ENCODE measurements at regions not wholly inside any gene's neighbourhood (a gene's known extent, or its start where the extent isn't known, plus 50 kb on each side); places are given as distances from the start of the nearest gene placed in this dataset.

DNA sequence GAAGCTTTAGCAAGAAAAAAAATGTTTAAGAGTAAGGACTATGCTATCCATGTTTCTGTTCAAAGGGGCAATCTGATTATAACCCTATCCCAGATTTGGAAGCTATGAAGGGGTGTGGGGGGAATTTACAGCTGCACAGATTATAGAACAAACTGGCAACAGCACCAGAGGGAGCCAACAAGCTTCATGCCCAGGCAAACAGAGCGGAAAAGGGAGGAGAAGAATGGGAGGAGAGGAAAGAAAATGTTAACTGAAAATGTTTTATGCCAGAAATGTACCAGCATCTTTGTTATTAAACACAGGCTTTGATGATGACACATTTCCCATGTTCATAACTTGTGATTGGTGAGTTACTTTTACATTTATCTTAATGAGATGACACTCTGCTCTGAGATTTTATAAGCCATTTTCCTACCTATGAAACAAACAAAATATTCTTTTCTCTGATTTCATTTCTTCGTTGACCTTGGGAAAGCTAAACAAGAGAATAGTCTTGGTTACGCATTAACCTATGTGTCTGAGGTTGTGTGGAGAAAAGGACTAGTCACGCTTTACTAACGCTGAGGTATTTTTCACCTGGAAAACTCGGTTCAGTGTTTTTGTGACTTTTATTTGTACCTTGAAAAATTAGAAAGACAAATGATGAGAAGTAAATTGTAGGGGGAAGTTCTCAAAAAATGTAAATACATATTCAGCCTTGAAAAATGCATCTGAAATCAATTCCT lies 235.8 kb upstream of the MIR17HG start:
- DNase-seq (ENCODE audit: low read depth, low spot score), result no peak

DNA sequence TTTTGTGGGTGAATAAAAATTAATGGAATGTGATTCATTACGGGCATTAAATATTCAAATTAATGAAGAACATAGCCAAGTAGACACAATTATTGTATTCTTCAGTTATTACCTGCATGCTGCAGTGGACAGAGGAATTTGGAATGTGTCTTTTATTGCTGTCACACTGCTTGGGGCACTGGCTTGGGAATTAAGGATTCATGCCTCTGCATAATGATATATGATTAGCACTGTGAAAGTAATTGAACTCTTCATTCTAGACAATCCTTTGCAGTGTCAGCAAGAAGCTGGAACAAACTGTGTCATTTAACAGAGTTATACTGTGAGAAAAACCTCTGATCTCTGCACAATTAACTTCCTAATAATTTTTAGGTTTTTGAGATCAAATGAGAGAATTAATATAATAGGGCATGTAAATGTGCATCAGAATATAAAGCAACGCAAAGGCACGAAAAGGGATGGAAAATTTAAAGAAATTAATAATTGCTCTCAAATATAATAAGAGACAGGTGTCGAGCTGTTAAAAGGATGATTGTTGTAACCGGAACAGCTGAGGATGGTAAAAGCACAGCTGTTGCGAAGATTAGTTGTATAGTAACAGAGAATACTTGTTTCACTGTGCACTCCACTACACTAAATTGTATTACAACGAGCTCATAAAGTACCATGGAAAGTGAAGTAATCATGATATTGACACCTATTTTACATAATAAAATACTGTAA lies 235.1 kb upstream of the MIR17HG start:
- DNase-seq (ENCODE audit: low read depth, low spot score), result no peak

DNA sequence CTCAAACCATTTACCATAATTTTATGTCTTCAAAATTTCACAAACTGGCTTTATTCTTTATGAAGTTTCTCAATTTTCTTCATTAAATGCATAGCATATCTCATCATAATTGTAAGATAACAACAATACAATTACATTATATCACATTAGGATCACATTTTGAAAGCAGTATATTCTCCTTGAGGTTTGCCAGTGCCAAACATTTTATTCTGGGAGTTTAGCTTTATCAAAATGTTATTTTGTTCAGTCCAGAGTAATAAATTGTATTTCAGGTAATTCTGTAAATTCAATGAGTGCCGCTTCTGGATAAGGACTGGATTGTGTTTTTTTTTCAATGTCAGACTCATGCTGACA lies 234.6 kb upstream of the MIR17HG start:
- DNase-seq (ENCODE audit: low read depth, low spot score), result no peak

DNA sequence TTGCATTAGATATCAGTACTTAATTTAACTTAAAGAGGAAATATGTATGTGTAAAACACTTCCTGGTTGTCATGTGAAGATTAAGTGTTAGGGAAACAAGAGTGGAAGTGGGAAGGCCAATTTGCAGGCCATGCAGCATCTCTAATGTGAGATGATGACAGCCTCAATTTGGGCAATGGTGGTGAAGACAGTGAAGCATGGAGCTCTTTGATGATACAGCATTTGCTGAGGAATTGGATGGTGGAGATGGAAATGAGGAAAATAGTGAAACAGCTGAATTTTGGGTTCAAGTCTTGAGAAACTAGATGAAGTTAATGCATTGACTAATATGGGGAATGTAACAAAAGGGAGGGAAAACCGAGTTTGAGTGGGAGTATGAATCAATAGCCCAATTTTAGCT lies 231.7 kb upstream of the MIR17HG start:
- no peak for DNase-seq (ENCODE audit: low read depth, low spot score)

DNA sequence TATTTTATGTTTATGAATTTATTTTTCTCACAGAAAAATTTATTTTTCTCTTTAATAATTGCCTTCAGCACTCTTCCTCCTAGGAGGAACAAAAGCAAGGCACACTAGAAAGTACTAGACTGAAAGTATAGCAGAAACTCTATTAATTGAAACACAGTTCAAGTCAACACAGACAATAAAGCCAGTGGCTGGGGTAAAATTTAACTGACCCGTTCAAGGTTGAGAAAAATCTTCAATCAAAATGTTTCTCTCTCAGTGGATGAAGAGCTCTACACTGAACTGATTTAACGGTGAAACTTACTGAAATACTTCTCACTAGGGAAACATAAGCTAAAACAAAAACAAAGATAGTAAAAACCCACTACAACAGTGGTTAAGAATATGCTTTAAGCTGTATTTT lies 230.1 kb upstream of the MIR17HG start:
- no peak for DNase-seq (ENCODE audit: low read depth, low spot score)

DNA sequence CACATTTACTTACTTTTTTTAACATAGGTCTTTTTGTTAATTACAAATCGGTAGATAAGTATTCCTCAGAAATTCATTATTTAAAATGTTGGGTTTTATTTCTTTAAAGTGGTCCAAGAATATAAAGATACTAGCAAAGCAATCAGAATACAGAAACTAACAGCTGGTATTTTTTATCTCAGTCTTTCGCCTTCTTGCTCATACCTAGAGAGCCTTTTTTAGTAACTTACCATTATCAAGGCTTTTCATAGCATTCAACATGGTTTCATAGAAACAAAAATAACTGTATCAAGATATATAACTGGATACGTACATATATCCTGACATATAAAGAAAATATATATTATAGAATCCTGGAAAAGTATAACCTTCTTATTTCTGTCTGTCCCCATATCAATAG lies 227.8 kb upstream of the MIR17HG start:
- DNase-seq (ENCODE audit: low read depth, low spot score), result no peak

DNA sequence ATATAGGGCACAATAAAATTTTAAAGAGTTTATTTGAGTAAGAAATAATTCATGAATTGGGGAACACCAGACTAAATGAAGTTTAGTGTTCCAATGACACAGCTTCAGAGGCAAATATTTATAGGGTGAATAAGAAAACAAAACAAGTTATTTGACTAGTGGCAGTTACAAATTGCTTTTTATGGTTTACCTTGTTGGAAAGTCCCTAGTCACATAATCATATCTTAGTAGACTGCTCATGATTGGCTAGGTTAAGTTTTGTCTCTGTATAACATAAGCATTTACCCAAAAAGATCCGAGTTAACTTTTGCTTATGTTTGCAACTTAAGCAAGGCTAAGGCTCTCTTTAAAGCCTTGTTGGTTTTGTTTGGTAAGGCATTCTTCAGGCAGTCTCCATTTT lies 224.7 kb upstream of the MIR17HG start:
- DNase-seq (ENCODE audit: low read depth, low spot score), result no peak

DNA sequence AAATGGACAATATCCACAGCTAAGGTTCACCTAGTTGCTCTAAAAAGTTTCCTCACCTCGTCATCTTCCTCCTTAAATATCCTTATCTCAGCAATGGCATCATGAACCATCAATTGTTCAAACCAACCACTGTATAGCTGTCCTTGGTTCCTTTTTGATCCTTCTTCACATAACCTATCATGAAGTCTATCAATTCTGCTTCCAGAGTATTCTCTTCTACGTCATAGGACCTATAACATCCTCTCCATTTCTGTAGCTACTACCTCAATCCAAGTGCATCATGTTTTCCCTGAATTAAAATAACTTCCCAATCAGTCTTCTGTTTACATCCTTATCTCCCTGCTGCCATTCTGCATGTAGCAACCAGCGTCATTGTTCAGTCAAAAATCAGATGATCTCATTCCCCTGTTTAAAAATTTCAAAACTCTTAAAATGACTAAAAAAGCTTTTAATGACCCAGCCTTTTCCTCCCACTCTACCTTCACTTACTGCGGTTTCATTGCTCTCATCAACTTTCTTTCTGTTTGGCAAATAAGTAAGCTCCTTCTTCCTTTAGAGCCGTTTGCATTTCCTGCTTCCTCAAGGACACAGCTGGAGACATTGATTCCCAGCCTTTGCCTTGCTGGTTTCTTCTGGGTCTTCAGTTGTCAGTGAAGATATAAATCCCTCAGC lies 223.9 kb upstream of the MIR17HG start:
- DNase-seq (ENCODE audit: low read depth, low spot score), result peak; percentile 30

DNA sequence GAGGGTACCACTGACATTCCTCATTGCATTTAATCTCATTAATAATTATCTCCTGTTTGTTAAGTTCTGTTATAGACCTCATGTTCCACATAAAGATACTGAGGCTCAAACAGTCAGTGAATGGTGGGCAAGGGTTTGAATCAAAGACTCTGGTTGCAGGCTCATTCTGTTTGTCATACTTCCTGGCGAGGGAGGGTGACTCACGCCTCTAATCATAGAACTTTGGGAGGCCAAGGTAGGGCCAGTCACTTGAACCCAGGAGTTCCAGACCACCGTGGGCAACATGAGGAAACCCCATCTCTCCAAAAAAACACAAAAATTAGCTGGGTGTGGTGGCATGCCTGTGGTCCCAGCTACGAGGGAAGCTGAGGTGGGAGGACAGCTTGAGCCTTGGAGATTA lies 220.7 kb upstream of the MIR17HG start:
- DNase-seq (ENCODE audit: low read depth, low spot score), result no peak

DNA sequence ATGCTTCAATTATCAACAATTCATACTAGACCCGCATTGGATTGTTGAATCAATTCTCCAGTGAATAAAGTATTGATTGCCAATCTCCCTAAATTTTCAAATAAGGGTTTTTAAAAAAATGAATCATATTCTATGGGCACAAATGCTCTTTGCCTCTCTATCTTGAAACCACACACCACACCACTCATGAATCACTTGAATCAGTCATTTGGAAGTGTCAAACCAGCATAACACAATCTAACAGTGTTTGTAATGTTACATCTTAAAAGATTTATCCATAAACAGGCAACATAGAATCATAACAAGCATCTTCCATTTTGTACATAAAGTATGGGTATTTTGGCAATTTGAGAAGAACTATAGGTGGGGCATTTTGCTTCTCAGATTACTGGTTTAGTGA lies 219.5 kb upstream of the MIR17HG start:
- no peak for DNase-seq (ENCODE audit: low read depth, low spot score)

DNA sequence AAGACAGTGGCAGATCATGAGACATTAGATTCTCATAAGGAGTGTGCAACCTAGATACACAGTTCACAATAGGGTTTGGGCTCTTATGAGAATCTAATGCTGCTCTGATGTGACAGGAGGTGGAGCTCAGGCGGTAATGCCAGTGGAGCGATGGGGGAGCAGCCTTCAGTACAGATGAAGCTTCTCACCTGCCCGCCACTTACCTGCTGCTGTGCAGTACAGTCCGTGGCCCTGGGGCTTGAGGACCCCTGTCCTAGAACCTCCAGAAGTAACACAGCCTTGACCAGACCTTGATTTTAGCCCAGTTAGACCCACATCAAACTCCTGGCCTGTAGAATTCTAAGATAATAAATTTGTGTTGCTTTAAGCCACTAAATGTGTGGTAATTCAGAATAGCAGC lies 215.1 kb upstream of the MIR17HG start:
- DNase-seq (ENCODE audit: low read depth, low spot score), result no peak

DNA sequence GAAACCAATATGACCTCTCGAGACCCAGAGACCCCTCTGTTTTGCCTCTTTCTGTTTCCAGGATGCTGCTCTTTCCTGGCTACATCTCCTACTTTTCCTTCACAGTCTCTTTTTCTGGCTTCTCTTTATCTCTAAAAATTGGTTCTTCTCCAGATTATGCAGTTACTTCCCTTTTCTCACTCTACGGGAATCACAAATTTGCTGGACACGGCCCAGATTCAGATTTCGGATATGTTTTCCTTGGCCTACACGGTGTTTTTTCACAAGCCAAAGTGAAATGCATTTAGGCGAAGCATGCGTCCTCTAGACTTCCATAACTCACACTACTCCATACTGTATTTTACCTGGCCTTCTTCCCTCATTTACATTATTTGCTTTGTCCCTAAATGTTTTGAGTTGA lies 214.7 kb upstream of the MIR17HG start:
- DNase-seq (ENCODE audit: low read depth, low spot score), result no peak

DNA sequence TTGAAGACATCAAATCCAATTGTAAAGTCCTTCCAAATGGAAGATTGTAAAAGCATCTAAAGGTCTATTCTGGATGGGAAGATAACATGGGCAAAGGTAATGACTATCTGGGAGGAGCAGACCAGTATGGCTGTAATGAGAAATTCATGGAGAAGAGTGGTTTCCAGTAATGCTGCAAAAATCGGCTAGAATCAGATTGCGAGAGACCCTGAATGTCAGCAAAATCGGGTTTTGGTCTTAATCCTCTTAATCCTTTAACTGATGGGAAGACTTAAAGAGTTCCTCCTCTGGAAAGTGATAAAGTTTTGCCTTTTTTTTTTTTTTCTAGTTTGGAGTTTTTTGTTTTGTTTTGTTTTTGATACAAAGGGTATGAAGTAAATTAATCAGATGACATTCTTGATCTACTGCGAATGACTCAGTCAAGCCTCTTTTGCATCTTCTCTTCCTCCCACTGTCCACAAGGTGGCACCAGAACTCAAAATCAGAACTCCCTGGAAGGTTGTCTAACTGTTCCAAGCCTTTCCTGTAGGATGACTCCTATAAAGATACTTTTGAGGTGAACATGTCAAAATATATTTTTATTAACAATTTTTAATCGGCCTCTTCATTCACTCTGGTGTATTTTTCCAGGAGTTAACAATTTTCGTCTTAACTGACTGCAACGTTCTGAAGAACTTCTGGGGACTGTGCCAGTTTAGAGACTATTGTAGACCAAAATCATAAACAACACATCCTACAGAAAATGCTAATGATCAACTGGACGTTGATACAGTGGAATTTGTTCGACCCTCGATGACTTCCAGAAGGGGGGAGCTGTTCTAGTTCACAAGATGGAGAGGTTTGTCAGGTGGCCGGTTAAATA lies 213.3 kb upstream of the MIR17HG start:
- no peak for DNase-seq (ENCODE audit: low read depth, low spot score)

DNA sequence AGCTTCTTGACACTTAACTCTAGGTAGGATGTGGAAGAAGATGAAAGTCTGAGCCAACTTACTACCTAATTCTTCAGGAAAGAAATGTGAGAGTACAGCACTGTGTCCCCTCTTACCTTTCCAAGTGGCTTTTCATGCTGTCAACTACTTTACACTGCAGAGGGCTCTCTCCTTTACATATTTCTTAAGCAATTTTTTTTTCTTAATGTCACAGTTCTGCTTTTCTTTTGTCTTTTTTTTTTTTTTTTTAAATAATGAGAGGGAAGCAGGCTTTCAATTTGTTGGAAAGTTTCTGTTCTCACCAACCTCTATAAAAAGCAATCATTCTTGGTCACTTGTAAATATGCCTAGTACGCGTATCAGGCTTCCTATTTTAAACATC lies 212.7 kb upstream of the MIR17HG start:
- no peak for DNase-seq (ENCODE audit: low read depth, low spot score)

DNA sequence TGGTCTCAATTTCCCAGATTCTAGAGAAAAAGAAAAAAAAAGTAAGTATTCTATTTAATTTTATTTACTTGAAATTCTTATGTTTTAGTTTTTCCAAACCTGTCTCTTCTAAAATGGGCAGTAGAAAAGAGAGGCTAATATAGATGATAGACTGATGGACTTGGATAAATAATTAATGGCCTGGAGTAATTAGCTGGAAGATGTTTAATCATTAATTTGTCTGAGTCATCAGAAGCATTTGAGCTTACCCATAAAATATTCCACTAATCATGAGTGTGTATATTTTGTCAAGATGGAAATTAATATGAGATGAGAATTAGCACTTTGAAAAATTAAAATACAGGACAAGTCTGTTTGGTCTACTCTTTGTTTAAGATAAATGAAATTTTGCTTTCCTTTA lies 212.1 kb upstream of the MIR17HG start:
- DNase-seq (ENCODE audit: low read depth, low spot score), result no peak

DNA sequence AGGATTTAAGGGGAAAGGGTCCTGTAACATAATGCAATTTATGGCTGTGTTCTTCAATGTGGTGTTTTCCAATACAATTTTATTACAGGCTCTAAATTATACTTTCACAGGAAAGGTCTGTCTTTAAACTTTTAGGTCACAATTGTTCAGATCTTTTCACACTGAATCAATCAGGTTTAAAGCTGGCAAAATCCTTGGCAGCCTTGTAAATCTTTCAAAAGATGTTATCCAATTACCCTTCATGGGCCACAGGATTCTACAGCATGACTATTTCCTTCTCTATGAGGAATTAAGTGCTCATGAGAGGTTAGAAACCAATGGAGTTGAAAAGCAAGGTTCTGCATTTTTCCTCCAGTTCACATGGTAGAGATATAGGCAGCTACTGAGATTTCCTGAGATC lies 211.5 kb upstream of the MIR17HG start:
- no peak for DNase-seq (ENCODE audit: low read depth, low spot score)

DNA sequence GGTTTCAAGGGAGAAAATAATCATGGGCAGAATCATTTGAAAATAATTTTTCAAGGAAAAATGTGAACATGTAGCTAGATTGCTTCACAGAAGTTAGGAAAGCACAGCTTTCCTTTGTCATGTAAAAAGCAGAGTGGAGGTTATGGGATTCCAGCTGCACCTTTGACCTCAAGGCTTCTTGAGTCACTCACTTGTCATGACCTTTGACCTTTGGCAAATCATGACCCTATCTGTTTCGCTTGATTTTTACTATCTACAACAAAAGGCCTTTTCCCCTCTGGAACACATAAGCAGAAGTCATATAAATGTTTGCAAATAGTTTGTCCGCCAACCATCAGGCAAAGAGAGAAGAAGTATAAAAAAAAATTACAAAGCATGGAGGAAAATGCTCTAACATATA lies 210.7 kb upstream of the MIR17HG start:
- no peak for DNase-seq (ENCODE audit: low read depth, low spot score)

DNA sequence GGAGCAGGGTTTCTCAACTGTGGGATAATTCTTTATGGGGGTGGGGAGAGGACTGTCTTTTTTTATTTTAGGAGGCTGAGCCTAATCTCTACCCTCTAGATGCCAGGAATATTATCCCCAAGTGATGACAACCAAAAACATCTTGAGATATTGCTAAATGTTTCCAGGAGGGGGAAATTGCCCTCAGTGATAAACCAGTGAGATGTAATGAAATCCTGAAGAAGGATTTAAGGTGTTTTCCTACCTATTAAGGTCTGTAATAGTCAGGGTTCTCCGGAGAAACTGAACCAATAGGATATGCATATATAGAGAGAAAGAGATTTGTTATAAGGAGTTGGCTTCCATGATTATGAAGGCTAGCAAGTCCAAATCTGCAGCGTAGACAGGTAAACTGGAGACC lies 208.3 kb upstream of the MIR17HG start:
- no peak for DNase-seq (ENCODE audit: low read depth, low spot score)

DNA sequence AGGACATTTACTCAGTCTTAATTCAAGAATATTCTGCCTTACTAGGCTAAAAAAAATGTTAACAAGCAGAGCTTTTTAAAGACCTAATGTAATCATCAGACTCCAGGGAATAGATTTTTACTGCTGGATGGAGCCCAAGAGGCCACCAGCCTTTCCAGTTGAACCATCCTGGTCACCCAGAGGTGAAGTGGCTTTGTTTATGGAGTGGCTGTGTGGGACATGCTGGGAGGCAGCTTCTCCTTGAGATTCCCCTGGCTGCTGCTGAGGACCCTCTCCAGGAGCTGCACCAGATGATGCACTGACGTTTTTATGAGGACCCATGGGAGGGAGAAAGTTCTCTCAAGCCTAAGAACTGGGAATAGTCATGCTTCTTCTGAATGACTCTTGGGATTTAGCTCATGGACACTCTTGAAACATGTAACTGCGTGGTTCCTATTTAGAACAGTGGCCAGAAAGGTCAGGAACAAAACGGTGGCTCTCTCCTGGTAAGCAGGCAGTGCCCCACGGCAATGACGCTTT lies 205.9 kb upstream of the MIR17HG start:
- no peak for DNase-seq (ENCODE audit: low read depth, low spot score)

DNA sequence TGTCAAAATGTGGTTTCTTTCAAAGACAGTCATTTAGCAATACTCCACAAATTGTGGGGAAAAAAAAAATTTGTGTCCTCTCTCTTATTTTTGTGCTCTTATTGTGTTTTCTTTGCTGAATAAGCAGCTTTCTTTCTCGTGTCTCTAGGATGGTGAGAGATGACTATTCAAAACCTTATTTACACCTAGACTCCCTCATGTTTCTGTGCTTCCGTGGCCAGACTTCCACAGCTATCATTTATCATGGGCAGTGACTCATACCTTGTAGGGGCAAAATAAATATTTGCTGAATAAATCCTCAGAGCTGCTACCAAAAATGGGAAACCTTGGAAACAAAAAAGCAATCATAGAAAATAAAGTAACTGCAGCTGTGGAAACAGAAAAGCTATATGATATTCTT lies 204.9 kb upstream of the MIR17HG start:
- DNase-seq (ENCODE audit: low read depth, low spot score), result no peak

DNA sequence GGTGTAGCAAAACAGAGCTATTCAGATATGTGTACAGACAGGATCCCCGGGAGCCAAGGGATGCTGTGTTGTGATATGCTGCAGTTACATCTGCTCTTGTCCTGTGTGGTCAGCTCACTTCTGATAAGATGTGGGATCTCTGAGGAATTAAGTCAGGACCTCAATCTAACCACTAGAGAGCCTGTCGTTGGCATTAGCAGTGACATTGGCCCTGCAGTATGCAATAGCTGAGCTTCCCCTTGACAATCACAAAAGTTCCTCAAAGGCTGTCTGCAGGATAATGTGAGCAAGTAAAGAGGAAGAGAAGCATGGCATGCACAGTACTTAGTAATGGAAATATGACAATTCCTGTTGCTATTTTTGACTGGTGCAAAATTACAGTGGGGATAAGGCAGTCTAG lies 203.4 kb upstream of the MIR17HG start:
- no peak for DNase-seq (ENCODE audit: low read depth, low spot score)

DNA sequence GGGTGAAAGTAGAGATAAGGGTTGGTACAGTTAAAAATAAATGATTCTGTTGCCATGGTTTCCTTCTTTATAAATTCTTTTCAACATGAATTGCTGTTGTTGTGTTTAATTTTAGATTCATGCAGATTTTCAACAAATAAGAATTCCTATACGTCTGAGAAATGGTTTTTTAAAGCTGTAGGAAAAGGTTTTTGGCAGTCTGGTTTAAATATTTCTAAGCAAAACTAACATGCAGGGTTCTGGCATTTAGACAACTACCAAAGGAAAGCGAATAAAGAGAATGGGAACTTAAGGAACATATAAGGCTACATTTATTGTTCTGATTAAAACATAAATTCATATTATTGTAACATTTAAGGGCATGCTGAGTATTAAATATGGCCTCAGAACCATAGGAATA lies 203.0 kb upstream of the MIR17HG start:
- DNase-seq (ENCODE audit: low read depth, low spot score), result no peak
